ENCODE measurements at regions not wholly inside any gene's neighbourhood (a gene's known extent, or its start where the extent isn't known, plus 50 kb on each side); places are given as distances from the start of the nearest gene placed in this dataset.
A peak's percentile ranks its signal among the peaks of the same experiment; 100 is the strongest.

GRCh38 chr2:35929551-35929950 is 426.0 kb upstream of the CRIM1 start:
- Mint-ChIP-seq H3K27me3 (ENCODE audit: unreplicated experiment) (no peaks in the 10 kb centered on the region), H3K36me3 (ENCODE audit: insufficient read depth, unreplicated experiment) (no peaks in the 10 kb centered on the region), H3K9me3 (ENCODE audit: low read depth, unreplicated experiment) (peaks cover 3% of the 10 kb centered on the region), H3K4me1 (ENCODE audit: low read depth, unreplicated experiment) (no peaks in the 10 kb centered on the region), H3K27ac (ENCODE audit: unreplicated experiment) (no peak overlapping the region), H3K4me3 (ENCODE audit: low read depth, unreplicated experiment) (no peak overlapping the region)
- CTCF ChIA-PET, result no interaction called here
- intact Hi-C loops (cut with micrococcal nuclease; ENCODE audit: unreplicated experiment), result no loop called here
- TF ChIP-seq, protein P1, sequence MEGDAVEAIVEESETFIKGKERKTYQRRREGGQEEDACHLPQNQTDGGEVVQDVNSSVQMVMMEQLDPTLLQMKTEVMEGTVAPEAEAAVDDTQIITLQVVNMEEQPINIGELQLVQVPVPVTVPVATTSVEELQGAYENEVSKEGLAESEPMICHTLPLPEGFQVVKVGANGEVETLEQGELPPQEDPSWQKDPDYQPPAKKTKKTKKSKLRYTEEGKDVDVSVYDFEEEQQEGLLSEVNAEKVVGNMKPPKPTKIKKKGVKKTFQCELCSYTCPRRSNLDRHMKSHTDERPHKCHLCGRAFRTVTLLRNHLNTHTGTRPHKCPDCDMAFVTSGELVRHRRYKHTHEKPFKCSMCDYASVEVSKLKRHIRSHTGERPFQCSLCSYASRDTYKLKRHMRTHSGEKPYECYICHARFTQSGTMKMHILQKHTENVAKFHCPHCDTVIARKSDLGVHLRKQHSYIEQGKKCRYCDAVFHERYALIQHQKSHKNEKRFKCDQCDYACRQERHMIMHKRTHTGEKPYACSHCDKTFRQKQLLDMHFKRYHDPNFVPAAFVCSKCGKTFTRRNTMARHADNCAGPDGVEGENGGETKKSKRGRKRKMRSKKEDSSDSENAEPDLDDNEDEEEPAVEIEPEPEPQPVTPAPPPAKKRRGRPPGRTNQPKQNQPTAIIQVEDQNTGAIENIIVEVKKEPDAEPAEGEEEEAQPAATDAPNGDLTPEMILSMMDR (IDR thresholded peaks at IDR 0.05; ENCODE audit: unreplicated experiment), result no peak
- DNase-seq, result no peak
- BruUV-seq (replicated peaks), result no TSS peak

DNA sequence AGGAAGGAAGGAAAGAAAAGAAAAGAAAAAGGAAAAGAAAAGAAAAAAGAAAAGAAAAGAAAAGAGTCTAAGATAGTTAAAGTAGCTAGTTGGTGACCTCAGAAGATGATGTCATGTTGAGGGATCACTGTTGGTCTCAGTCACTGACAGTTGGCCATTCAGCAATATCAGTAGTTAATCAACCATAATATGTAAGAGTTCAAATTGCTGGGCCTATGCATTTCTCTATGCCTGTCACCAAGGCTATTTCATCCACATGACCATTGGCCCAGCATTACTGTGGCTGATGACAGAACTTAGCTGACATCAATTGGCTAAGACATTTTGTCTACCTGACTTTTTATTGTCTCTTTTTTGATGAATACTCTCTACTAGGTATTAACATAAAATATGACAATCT is 435.5 kb upstream of the CRIM1 start:
- TF ChIP-seq, protein P1 (IDR thresholded peaks at IDR 0.05; ENCODE audit: unreplicated experiment), result no peak
- Mint-ChIP-seq H3K27ac (ENCODE audit: unreplicated experiment) (no peak overlapping the region), H3K36me3 (ENCODE audit: insufficient read depth, unreplicated experiment) (no peaks in the 10 kb centered on the region), H3K4me1 (ENCODE audit: low read depth, unreplicated experiment) (no peaks in the 10 kb centered on the region), H3K4me3 (ENCODE audit: low read depth, unreplicated experiment) (no peak overlapping the region), H3K27me3 (ENCODE audit: unreplicated experiment) (no peaks in the 10 kb centered on the region), H3K9me3 (ENCODE audit: low read depth, unreplicated experiment) (peaks cover 2% of the 10 kb centered on the region)
- CTCF ChIA-PET, result no interaction called here
- no peak for DNase-seq
- intact Hi-C loops (cut with micrococcal nuclease; ENCODE audit: unreplicated experiment), result no loop called here
- no TSS peak for BruUV-seq (replicated peaks)

DNA sequence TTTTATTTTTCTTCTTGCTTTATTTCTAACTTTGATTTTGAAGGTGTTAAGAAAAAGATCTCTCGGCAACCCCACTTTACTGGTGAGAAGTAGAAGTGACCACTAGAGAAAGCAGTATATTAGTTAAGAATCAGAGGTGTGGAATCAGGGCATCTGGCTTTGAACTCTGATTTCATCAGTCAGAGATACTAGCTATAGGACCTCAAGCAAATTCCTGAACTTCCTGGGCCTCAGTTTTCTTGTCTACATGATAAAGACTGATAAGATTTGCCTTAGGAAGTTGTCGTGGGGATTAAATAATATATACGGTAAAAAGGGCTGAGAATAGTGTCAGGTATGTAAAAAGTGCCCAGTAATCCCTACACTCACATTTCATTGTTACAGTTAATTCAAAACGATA is 440.3 kb upstream of the CRIM1 start:
- Mint-ChIP-seq H3K4me3 (ENCODE audit: low read depth, unreplicated experiment) (no peak overlapping the region), H3K4me1 (ENCODE audit: low read depth, unreplicated experiment) (no peaks in the 10 kb centered on the region), H3K36me3 (ENCODE audit: insufficient read depth, unreplicated experiment) (no peaks in the 10 kb centered on the region), H3K9me3 (ENCODE audit: low read depth, unreplicated experiment) (peaks cover 2% of the 10 kb centered on the region), H3K27ac (ENCODE audit: unreplicated experiment) (no peak overlapping the region), H3K27me3 (ENCODE audit: unreplicated experiment) (no peaks in the 10 kb centered on the region)
- intact Hi-C loops (cut with micrococcal nuclease; ENCODE audit: unreplicated experiment), result no loop called here
- TF ChIP-seq, protein P1 (IDR thresholded peaks at IDR 0.05; ENCODE audit: unreplicated experiment), result no peak
- CTCF ChIA-PET, result no interaction called here
- no TSS peak for BruUV-seq (replicated peaks)
- DNase-seq, result no peak

- CTCF ChIA-PET, result no interaction called here
- DNase-seq, result no peak
- Mint-ChIP-seq H3K4me3 (ENCODE audit: low read depth, unreplicated experiment) (peak overlapping the region; percentile 54), H3K27ac (ENCODE audit: unreplicated experiment) (peak overlapping the region; percentile 29), H3K9me3 (ENCODE audit: low read depth, unreplicated experiment) (no peaks in the 10 kb centered on the region), H3K4me1 (ENCODE audit: low read depth, unreplicated experiment) (no peaks in the 10 kb centered on the region), H3K27me3 (ENCODE audit: unreplicated experiment) (no peaks in the 10 kb centered on the region), H3K36me3 (ENCODE audit: insufficient read depth, unreplicated experiment) (no peaks in the 10 kb centered on the region)
- TF ChIP-seq, protein P1 (IDR thresholded peaks at IDR 0.05; ENCODE audit: unreplicated experiment), result no peak
- intact Hi-C loops (cut with micrococcal nuclease; ENCODE audit: unreplicated experiment), result no loop called here
- BruUV-seq (replicated peaks), result no TSS peak
Observed at GRCh38 chr2:35891936-35892335, 463.6 kb upstream of the CRIM1 start.

DNA sequence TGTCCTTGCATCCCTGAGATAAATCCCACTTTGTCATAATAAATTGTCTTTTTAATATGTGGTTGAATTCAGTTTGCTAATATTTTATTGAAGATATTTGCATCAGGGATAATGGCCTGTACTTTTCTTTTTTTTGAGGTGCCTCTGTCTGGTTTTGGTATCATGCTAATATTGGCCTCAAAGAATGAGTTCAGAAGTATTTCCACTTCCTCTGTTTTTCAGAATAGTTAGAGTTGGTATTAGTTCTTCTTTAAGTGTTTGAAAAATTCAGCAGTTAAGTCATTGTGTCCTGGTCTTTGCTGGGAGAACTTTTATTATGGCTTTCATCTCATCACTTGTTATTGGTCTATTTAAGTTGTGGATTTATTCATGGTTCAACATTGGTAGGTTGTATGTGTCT is 464.1 kb upstream of the CRIM1 start:
- Mint-ChIP-seq H3K27ac (ENCODE audit: unreplicated experiment) (peak overlapping the region; percentile 29), H3K27me3 (ENCODE audit: unreplicated experiment) (no peaks in the 10 kb centered on the region), H3K4me3 (ENCODE audit: low read depth, unreplicated experiment) (peak overlapping the region; percentile 54), H3K9me3 (ENCODE audit: low read depth, unreplicated experiment) (no peaks in the 10 kb centered on the region), H3K4me1 (ENCODE audit: low read depth, unreplicated experiment) (no peaks in the 10 kb centered on the region), H3K36me3 (ENCODE audit: insufficient read depth, unreplicated experiment) (no peaks in the 10 kb centered on the region)
- CTCF ChIA-PET, result no interaction called here
- no peak for DNase-seq
- BruUV-seq (replicated peaks), result no TSS peak
- TF ChIP-seq, protein P1 (IDR thresholded peaks at IDR 0.05; ENCODE audit: unreplicated experiment), result no peak
- intact Hi-C loops (cut with micrococcal nuclease; ENCODE audit: unreplicated experiment), result no loop called here
